Ishikawa (cell line): ENCODE measurements at regions not wholly inside any gene's neighbourhood (a gene's known extent, or its start where the extent isn't known, plus 50 kb on each side); places are given as distances from the start of the nearest gene placed in this dataset.

ENCODE experiments used
- EGR1 ChIP-seq: IDR thresholded peaks from 2 replicates; pipeline ENCODE4 v1.6.1; 2012
- RAD21 ChIP-seq: IDR thresholded peaks from 2 replicates; pipeline ENCODE4 v1.6.1; 2012; ENCODE audit warnings: low read depth
- REST ChIP-seq: IDR thresholded peaks from 2 replicates; pipeline ENCODE4 v1.6.1; 2012; ENCODE audit warnings: low read depth, mild to moderate bottlenecking
- TAF1 ChIP-seq: IDR thresholded peaks from 2 replicates; pipeline ENCODE4 v1.6.1; 2012; ENCODE audit warnings: low read depth, mild to moderate bottlenecking
- TEAD4 ChIP-seq: IDR thresholded peaks from 2 replicates; pipeline ENCODE4 v1.6.1; 2012

GRCh38 chr1:221072214-221072613, 193.0 kb downstream of the HLX start:
- TF ChIP-seq RAD21 (no peak), TAF1 (no peak), REST (no peak), TEAD4 (no peak), EGR1 (no peak)
